IMR-90 (cell line): ENCODE measurements at regions not wholly inside any gene's neighbourhood (a gene's known extent, or its start where the extent isn't known, plus 50 kb on each side); places are given as distances from the start of the nearest gene placed in this dataset.

Experiments used
- ATAC-seq: fragments of 200-7000 bp; cut with Tn5 transposase; 2 replicates; pipeline ENCODE4 v1.9.1; 2020; ENCODE audit warnings: low read depth, mild to moderate bottlenecking, moderate library complexity
- BruUV-seq: library from RNA; stranded (reverse); fragments of 400-500 nt; replicated peaks from 2 replicates; lab custom pipeline; 2021; lab: Mats Ljungman, UMichigan
- CTCF ChIA-PET: fragments of 300-600 bp; formaldehyde crosslinking; extraction: SDS; loops from one replicate; lab custom pipeline; 2021; ENCODE audit warnings: antibody characterized with exemption; lab: Yijun Ruan, JAX
- POLR2A ChIA-PET: fragments of 300-600 bp; sonication (Branson Sonifier 250); formaldehyde crosslinking; loops from one replicate; lab custom pipeline; 2022; ENCODE audit warnings: antibody characterized with exemption; ENCODE audit not compliant: unreplicated experiment; lab: Charles Lee
- DNase-seq: peaks from one replicate; pipeline ENCODE4 v3.0.0; 2013
- H2AFZ ChIP-seq: replicated peaks from 2 replicates; pipeline ENCODE3; 2013; ENCODE audit warnings: low read length, mild to moderate bottlenecking; ENCODE audit not compliant: poor library complexity
- H2AK5ac ChIP-seq: 2 replicates; pipeline ENCODE4 v1.6.1; 2013; ENCODE audit warnings: low read depth, low read length, inconsistent platforms
- H2AK9ac ChIP-seq: replicated peaks from 2 replicates; pipeline ENCODE3; 2013; ENCODE audit warnings: mild to moderate bottlenecking, low read depth, low read length, moderate library complexity; ENCODE audit not compliant: poor library complexity
- H2BK120ac ChIP-seq: 2 replicates; pipeline ENCODE4 v1.6.1; 2013; ENCODE audit warnings: low read depth, low read length, inconsistent platforms
- H2BK15ac ChIP-seq: 3 replicates; pipeline ENCODE4 v1.6.1; 2013; ENCODE audit warnings: low read depth, low read length, inconsistent platforms
- H2BK20ac ChIP-seq: 2 replicates; pipeline ENCODE4 v1.6.1; 2013; ENCODE audit warnings: low read depth, mild to moderate bottlenecking, inconsistent platforms, low read length, moderate library complexity
- H2BK5ac ChIP-seq: 2 replicates; pipeline ENCODE4 v1.6.1; 2013; ENCODE audit warnings: mild to moderate bottlenecking, low read depth, low read length, inconsistent platforms; ENCODE audit not compliant: poor library complexity, severe bottlenecking
- H3K14ac ChIP-seq: replicated peaks from 2 replicates; pipeline ENCODE4 v1.6.1; 2013; ENCODE audit warnings: low read depth, low read length, inconsistent platforms
- H3K18ac ChIP-seq: 2 replicates; pipeline ENCODE4 v1.6.1; 2013; ENCODE audit warnings: low read depth, low read length, control low read depth
- H3K23ac ChIP-seq: 2 replicates; pipeline ENCODE4 v1.6.1; 2013; ENCODE audit warnings: low read depth, low read length, inconsistent platforms
- H3K27ac ChIP-seq: 2 replicates; pipeline ENCODE4 v1.5.1; 2013; ENCODE audit warnings: mild to moderate bottlenecking, control low read depth, low read length; ENCODE audit not compliant: insufficient read depth
- H3K27me3 ChIP-seq: 2 replicates; pipeline ENCODE4 v1.6.1; 2013; ENCODE audit warnings: low read length; ENCODE audit not compliant: control insufficient read depth, insufficient read depth
- H3K36me3 ChIP-seq: 2 replicates; pipeline ENCODE4 v1.6.1; 2013; ENCODE audit warnings: low read length, mixed read lengths; ENCODE audit not compliant: control insufficient read depth, insufficient read depth
- H3K4ac ChIP-seq: 2 replicates; pipeline ENCODE4 v1.6.1; 2013; ENCODE audit warnings: low read depth, low read length, inconsistent platforms
- H3K4me1 ChIP-seq: 2 replicates; pipeline ENCODE4 v1.6.1; 2013; ENCODE audit warnings: low read length, mixed read lengths; ENCODE audit not compliant: control insufficient read depth, insufficient read depth
- H3K4me2 ChIP-seq: 2 replicates; pipeline ENCODE4 v1.6.1; 2013; ENCODE audit warnings: low read depth, mild to moderate bottlenecking, control low read depth, low read length, moderate library complexity
- H3K4me3 ChIP-seq: 2 replicates; pipeline ENCODE4 v1.5.1; 2013; ENCODE audit warnings: low read depth, mild to moderate bottlenecking, control low read depth, low read length, moderate library complexity; ENCODE audit not compliant: insufficient read depth
- H3K56ac ChIP-seq: 2 replicates; pipeline ENCODE4 v1.6.1; 2013; ENCODE audit warnings: low read length, inconsistent platforms; ENCODE audit not compliant: insufficient read depth; ENCODE audit errors: extremely low read depth
- H3K79me1 ChIP-seq, 2 experiments: 2 replicates each; pipeline ENCODE4 v1.6.1; 2013; ENCODE audit warnings: low read length in 2 of 2, inconsistent platforms in 1 of 2, low read depth in 1 of 2
- H3K9ac ChIP-seq: 2 replicates; pipeline ENCODE4 v1.6.1; 2013; ENCODE audit warnings: low read depth, low read length, control low read depth
- H3K9me1 ChIP-seq: 2 replicates; pipeline ENCODE4 v1.6.1; 2013; ENCODE audit warnings: low read length, inconsistent platforms; ENCODE audit not compliant: insufficient read depth
- H3K9me3 ChIP-seq: 2 replicates; pipeline ENCODE4 v1.6.1; 2013; ENCODE audit warnings: low read length; ENCODE audit not compliant: control insufficient read depth, insufficient read depth
- H4K20me1 ChIP-seq: 2 replicates; pipeline ENCODE4 v1.6.1; 2013; ENCODE audit warnings: low read length, inconsistent platforms; ENCODE audit not compliant: insufficient read depth
- H4K5ac ChIP-seq: 2 replicates; pipeline ENCODE4 v1.6.1; 2013; ENCODE audit warnings: mild to moderate bottlenecking, low read depth, low read length, control low read depth
- H4K8ac ChIP-seq, 2 experiments: 2 replicates each; pipeline ENCODE4 v1.6.1; 2013; ENCODE audit warnings: low read depth in 2 of 2, low read length in 2 of 2, control low read depth in 1 of 2, inconsistent platforms in 1 of 2
- H4K91ac ChIP-seq: 2 replicates; pipeline ENCODE4 v1.6.1; 2013; ENCODE audit warnings: low read depth, low read length, inconsistent platforms; ENCODE audit not compliant: insufficient read depth
- MAZ ChIP-seq: IDR thresholded peaks from 2 replicates; pipeline ENCODE4 v1.6.1; 2012; ENCODE audit warnings: low read depth, mild to moderate bottlenecking, low read length, improper control_type of control experiment, moderate library complexity, borderline replicate concordance
- NFE2L2 ChIP-seq: fragments of 150-350 bp; IDR thresholded peaks from 2 replicates; pipeline ENCODE4 v1.6.1; 2016; ENCODE audit warnings: low read depth, mild to moderate bottlenecking, low read length
- POLR2A ChIP-seq: IDR thresholded peaks from 2 replicates; pipeline ENCODE4 v1.6.1; 2012; ENCODE audit warnings: mild to moderate bottlenecking, low read depth, low read length
- RFX5 ChIP-seq: IDR thresholded peaks from 2 replicates; pipeline ENCODE4 v1.8.0; 2012; ENCODE audit warnings: low read depth, mild to moderate bottlenecking, low read length, moderate library complexity
- SMC3 ChIP-seq: fragments of 150-350 bp; IDR thresholded peaks from 2 replicates; pipeline ENCODE4 v1.6.1; 2016; ENCODE audit warnings: low read depth, mild to moderate bottlenecking, antibody characterized with exemption, low read length, moderate library complexity
- WGBS, 2 experiments: methylation state at CpG; one replicate each; pipeline versions ENCODE4 v1.1.5 to v1.1.7; 2013; ENCODE audit warnings: missing lambda C conversion rate in 2 of 2; ENCODE audit not compliant: insufficient read length in 1 of 2; ENCODE audit errors: extremely low coverage in 2 of 2; 5-methylcytosine and 5-hydroxymethylcytosine counted together
- dilution Hi-C: fragments of 300-500 bp; cut with HindIII; formaldehyde crosslinking; loops from one replicate; pipeline ENCODE4 v1.14.3; 2018; ENCODE audit warnings: low sequenced_read_pairs; ENCODE audit not compliant: unreplicated experiment
- in situ Hi-C: fragments of 300-500 bp; cut with MboI; formaldehyde crosslinking; loops from 3 replicates; pipeline ENCODE4 v1.14.3; 2019; ENCODE audit warnings: low sequenced_read_pairs, inconsistent platforms, mixed read lengths
- intact Hi-C: fragments of 100-400 bp; cut with micrococcal nuclease; formaldehyde crosslinking; loops from 2 replicates; pipeline ENCODE4 v1.10.0; 2022
- TF ChIP-seq, protein P1 (sequence below): conservative IDR thresholded peaks from 2 replicates; pipeline ENCODE4 v1.5.1; 2012; ENCODE audit warnings: mild to moderate bottlenecking, low read depth, low read length, improper control_type of control experiment

DNA sequence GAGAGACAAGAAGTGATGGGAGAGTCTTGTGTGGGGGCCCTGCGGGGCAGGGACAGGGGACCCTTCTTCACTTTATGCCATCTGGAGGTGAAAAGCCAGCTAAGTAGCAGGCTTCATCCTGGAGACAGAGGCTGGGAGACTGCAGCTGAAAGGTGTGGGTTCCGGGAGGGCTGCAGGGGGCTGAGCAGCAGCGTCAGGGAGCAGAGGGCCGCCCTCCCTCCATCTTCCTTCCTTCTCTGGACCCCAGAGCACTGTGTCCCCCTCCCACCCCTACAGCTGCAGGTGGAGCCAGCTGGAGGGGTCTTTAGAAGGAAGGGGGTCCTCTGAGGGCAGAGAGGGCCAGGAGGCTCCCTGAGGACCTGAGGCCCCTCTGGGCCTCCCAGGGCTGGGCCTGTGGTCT lies 96.6 kb downstream of the WTIP start:
- Histone ChIP-seq H2BK5ac (no peak overlapping the region), H3K9me1 (no peaks in the 10 kb centered on the region), H2BK15ac (no peak overlapping the region), H3K18ac (no peak overlapping the region), H3K27me3 (no peaks in the 10 kb centered on the region), H2BK120ac (no peak overlapping the region), H3K4me3 (no peak overlapping the region), H2BK20ac (no peak overlapping the region), H2AK5ac (no peak overlapping the region), H2AK9ac (no peak overlapping the region), H3K4me1 (no peaks in the 10 kb centered on the region), H3K14ac (no peak overlapping the region), H4K5ac (no peak overlapping the region), H3K9ac (no peak overlapping the region), H2AFZ (no peak overlapping the region), H4K8ac (no peak overlapping the region), H4K91ac (no peak overlapping the region), H3K9me3 (peaks cover 2% of the 10 kb centered on the region; the same call in 1 of the 2 replicates), H3K27ac (no peak overlapping the region), H3K36me3 (no peaks in the 10 kb centered on the region), H3K79me1 (no peaks in the 10 kb centered on the region), H3K4ac (no peak overlapping the region), H3K56ac (no peak overlapping the region), H4K20me1 (no peaks in the 10 kb centered on the region), H3K23ac (no peak overlapping the region), H3K4me2 (no peak overlapping the region)
- ATAC-seq (no peak), DNase-seq (no peak)
- no CpG with 5 or more reads among the region's 4 CpGs for WGBS, 2 experiments
- ChIA-PET POLR2A (no interaction called here), CTCF (no interaction called here)
- no TSS peak for BruUV-seq
- no peak for TF ChIP-seq POLR2A
- no peak for TF ChIP-seq SMC3
- TF ChIP-seq, protein P1, sequence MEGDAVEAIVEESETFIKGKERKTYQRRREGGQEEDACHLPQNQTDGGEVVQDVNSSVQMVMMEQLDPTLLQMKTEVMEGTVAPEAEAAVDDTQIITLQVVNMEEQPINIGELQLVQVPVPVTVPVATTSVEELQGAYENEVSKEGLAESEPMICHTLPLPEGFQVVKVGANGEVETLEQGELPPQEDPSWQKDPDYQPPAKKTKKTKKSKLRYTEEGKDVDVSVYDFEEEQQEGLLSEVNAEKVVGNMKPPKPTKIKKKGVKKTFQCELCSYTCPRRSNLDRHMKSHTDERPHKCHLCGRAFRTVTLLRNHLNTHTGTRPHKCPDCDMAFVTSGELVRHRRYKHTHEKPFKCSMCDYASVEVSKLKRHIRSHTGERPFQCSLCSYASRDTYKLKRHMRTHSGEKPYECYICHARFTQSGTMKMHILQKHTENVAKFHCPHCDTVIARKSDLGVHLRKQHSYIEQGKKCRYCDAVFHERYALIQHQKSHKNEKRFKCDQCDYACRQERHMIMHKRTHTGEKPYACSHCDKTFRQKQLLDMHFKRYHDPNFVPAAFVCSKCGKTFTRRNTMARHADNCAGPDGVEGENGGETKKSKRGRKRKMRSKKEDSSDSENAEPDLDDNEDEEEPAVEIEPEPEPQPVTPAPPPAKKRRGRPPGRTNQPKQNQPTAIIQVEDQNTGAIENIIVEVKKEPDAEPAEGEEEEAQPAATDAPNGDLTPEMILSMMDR, result no peak
- no peak for TF ChIP-seq MAZ
- no peak for TF ChIP-seq RFX5
- TF ChIP-seq NFE2L2, result no peak
- in situ Hi-C loops (no loop called here), dilution Hi-C loops (no loop called here), intact Hi-C loops (no loop called here)
